Mucosa of descending colon (tissue), 3 donors: ENCODE measurements at regions not wholly inside any gene's neighbourhood (a gene's known extent, or its start where the extent isn't known, plus 50 kb on each side); places are given as distances from the start of the nearest gene placed in this dataset.

Experiments
- ATAC-seq: fragments of 200-7000 bp; cut with Tn5 transposase; one replicate; pipeline ENCODE4 v1.9.1; 2020; ENCODE audit warnings: mild to moderate bottlenecking, moderate library complexity
- DNase-seq, 3 donors: peaks; one replicate each; pipeline ENCODE4 v3.0.0-alpha.2; 2020
- H3K36me3 ChIP-seq: fragments of 200-600 bp; one replicate; pipeline ENCODE4 v1.8.0; 2021; ENCODE audit warnings: low read depth, mild to moderate bottlenecking
- H3K4me1 ChIP-seq: fragments of 200-600 bp; one replicate; pipeline ENCODE4 v1.8.0; 2021; ENCODE audit warnings: low read depth, mild to moderate bottlenecking
- H3K4me3 ChIP-seq: fragments of 200-600 bp; one replicate; pipeline ENCODE4 v1.8.0; 2021; ENCODE audit warnings: mild to moderate bottlenecking
- H3K9me3 ChIP-seq: fragments of 200-600 bp; one replicate; pipeline ENCODE4 v1.8.0; 2021; ENCODE audit warnings: mild to moderate bottlenecking
- CTCF ChIP-seq: fragments of 200-600 bp; IDR thresholded peaks from one replicate; pipeline ENCODE4 v1.8.0; 2022; ENCODE audit warnings: antibody characterized with exemption, mild to moderate bottlenecking
- intact Hi-C, 2 donors: fragments of 100-400 bp; cut with DNase I in 1 of 2; cut with micrococcal nuclease in 1 of 2; formaldehyde crosslinking; loops; one replicate each; pipeline versions ENCODE4 v1.11.0 to v1.11.1; 2022; cut with DNase I, micrococcal nuclease
- donor health status: DM: no; HTN: no; CAD: no; lungs with moderate emphysema.
- donor health status: DM: no; HTN: no; CAD: no.
- donor health status: DM: no; HTN: yes; CAD: no.

- ATAC-seq (no peak), DNase-seq (peak in 1 of 3 donors; percentile 7)
- intact Hi-C loops: no loop called here
- H3K4me1 ChIP-seq: no peaks in the 10 kb centered on the region
- no peak overlapping the region for H3K4me3 ChIP-seq
- H3K36me3 ChIP-seq: no peaks in the 10 kb centered on the region
- H3K9me3 ChIP-seq: no peaks in the 10 kb centered on the region
- no peak for TF ChIP-seq CTCF
Observed at GRCh38 chr5:110031402-110032140, 341.8 kb downstream of the MAN2A1 start.

- intact Hi-C loops: no loop called here
- ATAC-seq: no peak
- H3K4me1 ChIP-seq: no peaks in the 10 kb centered on the region
- no peak overlapping the region for H3K4me3 ChIP-seq
- no peak for DNase-seq
- no peaks in the 10 kb centered on the region for H3K36me3 ChIP-seq
- TF ChIP-seq CTCF: no peak
- H3K9me3 ChIP-seq: no peaks in the 10 kb centered on the region
Observed at GRCh38 chr5:110032376-110032775, 342.6 kb downstream of the MAN2A1 start.

GRCh38 chr5:110034056-110034600, 344.4 kb downstream of the MAN2A1 start:
- no peaks in the 10 kb centered on the region for H3K36me3 ChIP-seq
- intact Hi-C loops: no loop called here
- ATAC-seq (no peak), DNase-seq (no peak)
- H3K9me3 ChIP-seq: no peaks in the 10 kb centered on the region
- H3K4me1 ChIP-seq: no peaks in the 10 kb centered on the region
- no peak overlapping the region for H3K4me3 ChIP-seq
- no peak for TF ChIP-seq CTCF

GRCh38 chr5:110038297-110038997, 348.7 kb downstream of the MAN2A1 start:
- DNase-seq (no peak), ATAC-seq (no peak)
- Histone ChIP-seq H3K4me1 (no peaks in the 10 kb centered on the region), H3K9me3 (no peaks in the 10 kb centered on the region), H3K4me3 (no peak overlapping the region), H3K36me3 (no peaks in the 10 kb centered on the region)
- no peak for TF ChIP-seq CTCF
- intact Hi-C loops: no loop called here

DNA sequence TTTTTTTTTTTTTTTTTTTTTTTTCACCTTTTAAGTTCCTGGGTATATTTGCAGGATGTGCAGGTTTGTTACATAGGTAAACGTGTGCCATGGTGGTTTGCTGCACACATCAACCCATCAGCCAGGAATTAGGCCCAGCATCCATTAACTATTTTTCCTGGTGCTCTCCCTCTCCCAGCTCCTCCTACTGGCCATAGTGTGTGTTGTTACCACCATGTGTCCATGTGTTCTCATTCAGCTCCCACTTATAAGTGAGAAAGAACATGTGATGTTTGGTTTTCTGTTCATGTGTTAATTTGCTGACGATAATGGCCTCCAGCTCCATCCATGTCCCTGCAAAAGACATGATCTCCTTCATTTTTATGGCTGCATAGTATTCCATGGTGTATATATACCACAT, 350.5 kb downstream of the MAN2A1 start:
- TF ChIP-seq CTCF: no peak
- no peaks in the 10 kb centered on the region for H3K36me3 ChIP-seq
- H3K9me3 ChIP-seq: no peaks in the 10 kb centered on the region
- ATAC-seq: no peak
- no peaks in the 10 kb centered on the region for H3K4me1 ChIP-seq
- no peak overlapping the region for H3K4me3 ChIP-seq
- no peak for DNase-seq
- intact Hi-C loops: no loop called here
